HG02610 (cell line): ENCODE measurements at regions not wholly inside any gene's neighbourhood (a gene's known extent, or its start where the extent isn't known, plus 50 kb on each side); places are given as distances from the start of the nearest gene placed in this dataset.

ENCODE experiments used
- ATAC-seq: cut with Tn5 transposase; IDR thresholded peaks from one replicate; pipeline ENCODE4 v1.9.1; 2021; ENCODE audit warnings: mild to moderate bottlenecking, moderate library complexity; ENCODE audit not compliant: unreplicated experiment

- ATAC-seq, result no peak
These were observed 295.5 kb downstream of the CDH11 start for GRCh38 chr16:64826374-64826773.

- no peak for ATAC-seq
These were observed 298.3 kb downstream of the CDH11 start for GRCh38 chr16:64823481-64824075.

GRCh38 chr16:64809876-64810629 lies 311.8 kb downstream of the CDH11 start:
- ATAC-seq, result no peak

GRCh38 chr16:64808474-64808873 lies 313.4 kb downstream of the CDH11 start:
- ATAC-seq, result no peak

GRCh38 chr16:64791756-64792155 lies 330.1 kb downstream of the CDH11 start:
- ATAC-seq, result no peak

- ATAC-seq, result no peak
These were observed 337.2 kb downstream of the CDH11 start for GRCh38 chr16:64784635-64785034.

- no peak for ATAC-seq
These were observed 339.4 kb downstream of the CDH11 start for GRCh38 chr16:64782484-64782883.

GRCh38 chr16:64780445-64780844 lies 341.4 kb downstream of the CDH11 start:
- ATAC-seq, result no peak

GRCh38 chr16:64778777-64779176 lies 343.1 kb downstream of the CDH11 start:
- ATAC-seq, result no peak

- no peak for ATAC-seq
These were observed 348.2 kb downstream of the CDH11 start for GRCh38 chr16:64773638-64774037.

GRCh38 chr16:64773184-64773583 lies 348.7 kb downstream of the CDH11 start:
- no peak for ATAC-seq

GRCh38 chr16:64771273-64771672 lies 350.6 kb downstream of the CDH11 start:
- no peak for ATAC-seq

- ATAC-seq, result no peak
These were observed 359.7 kb downstream of the CDH11 start for GRCh38 chr16:64762211-64762610.

GRCh38 chr16:64754279-64754678 lies 367.6 kb downstream of the CDH11 start:
- ATAC-seq, result no peak

GRCh38 chr16:64751906-64752305 lies 370.0 kb downstream of the CDH11 start:
- no peak for ATAC-seq

- ATAC-seq, result no peak
These were observed 372.5 kb downstream of the CDH11 start for GRCh38 chr16:64749346-64749745.

- ATAC-seq, result no peak
These were observed 376.5 kb downstream of the CDH11 start for GRCh38 chr16:64745258-64745930.

- ATAC-seq, result no peak
These were observed 379.2 kb downstream of the CDH11 start for GRCh38 chr16:64742455-64743223.

- ATAC-seq, result no peak
These were observed 381.6 kb downstream of the CDH11 start for GRCh38 chr16:64740261-64740660.

- no peak for ATAC-seq
These were observed 383.4 kb downstream of the CDH11 start for GRCh38 chr16:64738321-64738960.

- ATAC-seq, result no peak
These were observed 385.0 kb downstream of the CDH11 start for GRCh38 chr16:64736857-64737256.
